ENCODE measurements at regions not wholly inside any gene's neighbourhood (a gene's known extent, or its start where the extent isn't known, plus 50 kb on each side); places are given as distances from the start of the nearest gene placed in this dataset.

- H3K27me3 ChIP-seq: no peaks in the 10 kb centered on the region
- DNase-seq: no peak
- ATAC-seq: no peak
- TF ChIP-seq CTCF (IDR thresholded peaks at IDR 0.05): no peak
- intact Hi-C loops (cut with DNase I): no loop called here
- H3K36me3 ChIP-seq: no peaks in the 10 kb centered on the region
- H3K9me3 ChIP-seq: no peaks in the 10 kb centered on the region
- H3K4me3 ChIP-seq: no peak overlapping the region
- H3K27ac ChIP-seq: no peak overlapping the region
- H3K4me1 ChIP-seq: no peaks in the 10 kb centered on the region
Observed at GRCh38 chr1:199449221-199449620, 578.3 kb upstream of the NR5A2 start.

DNA sequence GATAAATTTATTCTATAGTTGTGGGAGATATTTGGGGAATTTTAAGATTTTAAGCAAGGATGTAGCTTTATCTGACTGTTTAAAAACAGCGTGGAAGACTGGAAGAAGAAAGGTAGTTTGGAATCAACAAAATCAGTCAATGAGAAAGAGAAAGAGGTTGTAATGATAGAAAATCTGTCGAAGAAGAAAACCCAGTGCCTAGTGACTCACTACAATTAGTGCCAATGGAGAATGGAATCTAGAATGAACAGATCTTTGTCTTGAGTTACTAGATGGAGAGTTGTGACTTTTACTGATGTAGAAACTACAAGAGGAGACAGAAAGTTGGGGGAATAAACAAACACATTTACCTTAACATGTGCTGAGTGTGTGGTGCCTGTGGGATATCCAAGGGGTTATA is 577.8 kb upstream of the NR5A2 start:
- DNase-seq: no peak
- H3K9me3 ChIP-seq: no peaks in the 10 kb centered on the region
- H3K27ac ChIP-seq: no peak overlapping the region
- H3K4me1 ChIP-seq: no peaks in the 10 kb centered on the region
- no peaks in the 10 kb centered on the region for H3K27me3 ChIP-seq
- TF ChIP-seq CTCF (IDR thresholded peaks at IDR 0.05): no peak
- no peaks in the 10 kb centered on the region for H3K36me3 ChIP-seq
- H3K4me3 ChIP-seq: no peak overlapping the region
- no peak for ATAC-seq
- intact Hi-C loops (cut with DNase I): no loop called here

DNA sequence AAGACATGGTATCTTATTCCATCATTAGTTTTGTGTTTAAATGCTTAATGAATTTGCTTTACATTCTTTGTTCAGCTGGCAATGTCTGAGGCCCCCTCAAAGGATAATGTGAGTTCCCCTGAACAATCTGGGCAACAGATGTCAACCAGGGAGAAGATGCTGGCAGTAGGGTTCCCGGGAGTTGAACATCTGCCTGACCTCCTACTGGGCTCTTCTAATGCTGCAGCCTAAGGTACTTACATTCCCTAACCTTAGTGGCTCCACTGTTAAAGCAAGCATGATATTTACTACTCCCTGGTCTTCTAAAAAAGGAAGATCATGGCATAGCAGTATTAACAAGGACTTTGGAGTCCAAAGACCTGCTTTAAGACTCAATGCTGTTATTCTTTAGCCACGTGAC is 574.9 kb upstream of the NR5A2 start:
- no peak for ATAC-seq
- intact Hi-C loops (cut with DNase I): no loop called here

GRCh38 chr1:199453723-199454122 is 573.8 kb upstream of the NR5A2 start:
- no peaks in the 10 kb centered on the region for H3K9me3 ChIP-seq
- H3K4me1 ChIP-seq: no peaks in the 10 kb centered on the region
- DNase-seq (no peak), ATAC-seq (no peak)
- no peak overlapping the region for H3K4me3 ChIP-seq
- H3K36me3 ChIP-seq: no peaks in the 10 kb centered on the region
- no peak overlapping the region for H3K27ac ChIP-seq
- no peak for TF ChIP-seq CTCF (IDR thresholded peaks at IDR 0.05)
- no peaks in the 10 kb centered on the region for H3K27me3 ChIP-seq
- intact Hi-C loops (cut with DNase I): no loop called here

More for the DNA sequence above, 574.9 kb upstream of the NR5A2 start:
- DNase-seq: no peak
- Histone ChIP-seq H3K4me1 (no peaks in the 10 kb centered on the region), H3K27me3 (no peaks in the 10 kb centered on the region), H3K4me3 (no peak overlapping the region), H3K36me3 (no peaks in the 10 kb centered on the region), H3K27ac (no peak overlapping the region), H3K9me3 (no peaks in the 10 kb centered on the region)
- no peak for TF ChIP-seq CTCF (IDR thresholded peaks at IDR 0.05)

GRCh38 chr1:199460933-199461332 is 566.6 kb upstream of the NR5A2 start:
- Histone ChIP-seq H3K27me3 (no peaks in the 10 kb centered on the region), H3K27ac (no peak overlapping the region), H3K4me1 (no peaks in the 10 kb centered on the region), H3K4me3 (no peak overlapping the region), H3K9me3 (no peaks in the 10 kb centered on the region), H3K36me3 (no peaks in the 10 kb centered on the region)
- intact Hi-C loops (cut with DNase I): no loop called here
- no peak for TF ChIP-seq CTCF (IDR thresholded peaks at IDR 0.05)
- ATAC-seq (peak; percentile 30), DNase-seq (no peak)

DNA sequence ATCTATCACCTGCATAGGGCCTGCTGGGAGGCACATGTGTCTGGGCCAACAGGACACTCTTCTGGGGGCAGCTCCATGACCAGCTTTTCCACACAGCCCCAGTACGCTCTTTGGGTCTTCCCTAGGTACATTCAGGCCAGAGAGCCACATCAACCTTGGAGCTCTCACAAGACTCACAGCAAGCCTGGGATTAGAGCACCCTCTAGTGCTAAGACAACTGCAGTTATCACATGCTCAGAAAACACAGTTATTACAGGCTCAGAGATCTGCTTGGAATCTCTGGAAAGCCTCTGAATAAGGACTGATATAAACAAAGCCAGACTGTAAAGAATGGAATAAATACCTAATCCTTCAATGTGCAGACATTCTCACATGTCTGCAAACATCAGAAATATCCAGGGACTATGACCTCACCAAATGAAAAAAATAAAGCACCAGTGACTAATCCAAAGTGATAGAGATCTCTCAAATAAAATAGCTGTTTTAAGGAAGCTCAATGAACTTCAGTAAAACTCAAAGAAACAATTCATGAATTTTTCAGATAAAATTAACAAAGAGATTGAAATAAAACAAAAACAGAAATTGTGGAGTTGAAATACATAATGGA is 563.9 kb upstream of the NR5A2 start:
- H3K36me3 ChIP-seq: no peaks in the 10 kb centered on the region
- H3K9me3 ChIP-seq: no peaks in the 10 kb centered on the region
- intact Hi-C loops (cut with DNase I): no loop called here
- no peak overlapping the region for H3K27ac ChIP-seq
- no peak for DNase-seq
- H3K4me1 ChIP-seq: no peaks in the 10 kb centered on the region
- H3K4me3 ChIP-seq: no peak overlapping the region
- TF ChIP-seq CTCF (IDR thresholded peaks at IDR 0.05): peak; percentile 31
- ATAC-seq: peak; percentile 77
- no peaks in the 10 kb centered on the region for H3K27me3 ChIP-seq

All from upper lobe of right lung (tissue), 1 donor.